GM12872 (cell line): ENCODE measurements at regions not wholly inside any gene's neighbourhood (a gene's known extent, or its start where the extent isn't known, plus 50 kb on each side); places are given as distances from the start of the nearest gene placed in this dataset.

Experiments used
- CTCF ChIP-seq: IDR thresholded peaks from 3 replicates; pipeline ENCODE4 v1.5.1; 2011; ENCODE audit warnings: low read depth, mild to moderate bottlenecking, low read length, moderate library complexity; ENCODE audit not compliant: insufficient read depth

GRCh38 chr1:219826290-219826689, 102.1 kb downstream of the SLC30A10 start:
- no peak for TF ChIP-seq CTCF

- no peak for TF ChIP-seq CTCF
Measured at GRCh38 chr1:219825355-219825754, 103.0 kb downstream of the SLC30A10 start.

GRCh38 chr1:219824338-219824737, 104.0 kb downstream of the SLC30A10 start:
- TF ChIP-seq CTCF: no peak

- TF ChIP-seq CTCF: no peak
Measured at GRCh38 chr1:219820551-219820950, 107.8 kb downstream of the SLC30A10 start.

GRCh38 chr1:219817914-219818313, 110.4 kb downstream of the SLC30A10 start:
- TF ChIP-seq CTCF: no peak

- TF ChIP-seq CTCF: no peak
Measured at GRCh38 chr1:219813294-219813693, 115.1 kb downstream of the SLC30A10 start.

GRCh38 chr1:219812491-219813203, 115.7 kb downstream of the SLC30A10 start:
- peak; percentile 78 for TF ChIP-seq CTCF
